ENCODE measurements at regions not wholly inside any gene's neighbourhood (a gene's known extent, or its start where the extent isn't known, plus 50 kb on each side); places are given as distances from the start of the nearest gene placed in this dataset.
"Not testable (repeated sequence)": the region's sequence is repeated elsewhere in the genome, so short reads cannot be mapped to it uniquely, and the experiment has no call there.

GRCh38 chr20:12086359-12086758 lies 168.7 kb downstream of the BTBD3 start:
- no peaks in the 10 kb centered on the region for H4K20me1 ChIP-seq (ENCODE audit: insufficient read depth, low read length)
- H3K4me2 ChIP-seq (ENCODE audit: low read length): no peak overlapping the region
- no peak for TF ChIP-seq EZH2 (IDR thresholded peaks at IDR 0.05; ENCODE audit: borderline replicate concordance, low read length)
- TF ChIP-seq, protein P1, sequence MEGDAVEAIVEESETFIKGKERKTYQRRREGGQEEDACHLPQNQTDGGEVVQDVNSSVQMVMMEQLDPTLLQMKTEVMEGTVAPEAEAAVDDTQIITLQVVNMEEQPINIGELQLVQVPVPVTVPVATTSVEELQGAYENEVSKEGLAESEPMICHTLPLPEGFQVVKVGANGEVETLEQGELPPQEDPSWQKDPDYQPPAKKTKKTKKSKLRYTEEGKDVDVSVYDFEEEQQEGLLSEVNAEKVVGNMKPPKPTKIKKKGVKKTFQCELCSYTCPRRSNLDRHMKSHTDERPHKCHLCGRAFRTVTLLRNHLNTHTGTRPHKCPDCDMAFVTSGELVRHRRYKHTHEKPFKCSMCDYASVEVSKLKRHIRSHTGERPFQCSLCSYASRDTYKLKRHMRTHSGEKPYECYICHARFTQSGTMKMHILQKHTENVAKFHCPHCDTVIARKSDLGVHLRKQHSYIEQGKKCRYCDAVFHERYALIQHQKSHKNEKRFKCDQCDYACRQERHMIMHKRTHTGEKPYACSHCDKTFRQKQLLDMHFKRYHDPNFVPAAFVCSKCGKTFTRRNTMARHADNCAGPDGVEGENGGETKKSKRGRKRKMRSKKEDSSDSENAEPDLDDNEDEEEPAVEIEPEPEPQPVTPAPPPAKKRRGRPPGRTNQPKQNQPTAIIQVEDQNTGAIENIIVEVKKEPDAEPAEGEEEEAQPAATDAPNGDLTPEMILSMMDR (IDR thresholded peaks at IDR 0.05; ENCODE audit: low read length): no peak
- H3K4me3 ChIP-seq (ENCODE audit: low read depth, low read length, poor library complexity, severe bottlenecking): no peak overlapping the region
- no peak overlapping the region for H2AFZ ChIP-seq (ENCODE audit: low read length)
- H3K9me3 ChIP-seq (ENCODE audit: low read length): no peaks in the 10 kb centered on the region
- H3K27me3 ChIP-seq (ENCODE audit: insufficient read depth, low read length): no peaks in the 10 kb centered on the region
- H3F3A ChIP-seq (ENCODE audit: insufficient read depth, low read length): no peaks in the 10 kb centered on the region
- no peak overlapping the region for H3K9ac ChIP-seq (ENCODE audit: low read length)
- H3K79me2 ChIP-seq (ENCODE audit: insufficient read depth, low read length): no peaks in the 10 kb centered on the region
- H3K4me1 ChIP-seq (ENCODE audit: insufficient read depth, low read length, severe bottlenecking): no peaks in the 10 kb centered on the region
- no peaks in the 10 kb centered on the region for H3K36me3 ChIP-seq (ENCODE audit: insufficient read depth, low read length)
- no peaks in the 10 kb centered on the region for H3K9me2 ChIP-seq (ENCODE audit: low read depth, low read length)
- no peak overlapping the region for H3K27ac ChIP-seq (ENCODE audit: low read depth, low read length, poor library complexity, severe bottlenecking)

DNA sequence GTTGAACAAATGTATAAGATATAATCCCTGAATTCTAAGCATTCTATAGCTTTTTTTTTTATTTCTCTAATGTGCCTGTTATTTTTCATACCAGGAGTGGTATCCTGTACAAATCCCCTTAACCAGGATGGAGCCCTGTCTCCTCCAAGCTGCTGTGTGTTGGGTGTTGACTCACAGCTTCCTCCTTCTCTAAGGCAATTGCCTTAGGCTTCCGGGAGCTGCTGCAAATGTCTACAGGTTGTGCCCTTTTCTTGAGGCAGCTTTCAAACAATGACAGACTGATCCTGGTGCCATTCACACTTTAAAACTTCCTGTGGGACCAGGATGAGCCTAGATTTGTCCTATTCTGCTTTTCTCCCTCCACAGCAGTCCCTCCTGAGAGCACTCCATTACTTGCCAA lies 173.2 kb downstream of the BTBD3 start:
- no peaks in the 10 kb centered on the region for H3K4me1 ChIP-seq (ENCODE audit: insufficient read depth, low read length, severe bottlenecking)
- no peak overlapping the region for H3K4me2 ChIP-seq (ENCODE audit: low read length)
- H3K9ac ChIP-seq (ENCODE audit: low read length): no peak overlapping the region
- H3K9me3 ChIP-seq (ENCODE audit: low read length): no peaks in the 10 kb centered on the region
- TF ChIP-seq, protein P1 (IDR thresholded peaks at IDR 0.05; ENCODE audit: low read length): no peak
- no peak for TF ChIP-seq EZH2 (IDR thresholded peaks at IDR 0.05; ENCODE audit: borderline replicate concordance, low read length)
- no peak overlapping the region for H3K27ac ChIP-seq (ENCODE audit: low read depth, low read length, poor library complexity, severe bottlenecking)
- no peak overlapping the region for H3K4me3 ChIP-seq (ENCODE audit: low read depth, low read length, poor library complexity, severe bottlenecking)
- H3F3A ChIP-seq (ENCODE audit: insufficient read depth, low read length): no peaks in the 10 kb centered on the region
- H3K79me2 ChIP-seq (ENCODE audit: insufficient read depth, low read length): no peaks in the 10 kb centered on the region
- no peaks in the 10 kb centered on the region for H4K20me1 ChIP-seq (ENCODE audit: insufficient read depth, low read length)
- H3K9me2 ChIP-seq (ENCODE audit: low read depth, low read length): no peaks in the 10 kb centered on the region
- H2AFZ ChIP-seq (ENCODE audit: low read length): no peak overlapping the region
- no peaks in the 10 kb centered on the region for H3K27me3 ChIP-seq (ENCODE audit: insufficient read depth, low read length)
- H3K36me3 ChIP-seq (ENCODE audit: insufficient read depth, low read length): no peaks in the 10 kb centered on the region

- no peaks in the 10 kb centered on the region for H3K9me3 ChIP-seq (ENCODE audit: low read length)
- H3K4me2 ChIP-seq (ENCODE audit: low read length): no peak overlapping the region
- no peak for TF ChIP-seq EZH2 (IDR thresholded peaks at IDR 0.05; ENCODE audit: borderline replicate concordance, low read length)
- TF ChIP-seq, protein P1 (IDR thresholded peaks at IDR 0.05; ENCODE audit: low read length): no peak
- no peaks in the 10 kb centered on the region for H3K79me2 ChIP-seq (ENCODE audit: insufficient read depth, low read length)
- H3K27me3 ChIP-seq (ENCODE audit: insufficient read depth, low read length): no peaks in the 10 kb centered on the region
- H2AFZ ChIP-seq (ENCODE audit: low read length): no peak overlapping the region
- no peaks in the 10 kb centered on the region for H3K36me3 ChIP-seq (ENCODE audit: insufficient read depth, low read length)
- no peak overlapping the region for H3K27ac ChIP-seq (ENCODE audit: low read depth, low read length, poor library complexity, severe bottlenecking)
- no peaks in the 10 kb centered on the region for H4K20me1 ChIP-seq (ENCODE audit: insufficient read depth, low read length)
- H3K9me2 ChIP-seq (ENCODE audit: low read depth, low read length): no peaks in the 10 kb centered on the region
- no peak overlapping the region for H3K4me3 ChIP-seq (ENCODE audit: low read depth, low read length, poor library complexity, severe bottlenecking)
- H3K9ac ChIP-seq (ENCODE audit: low read length): no peak overlapping the region
- no peaks in the 10 kb centered on the region for H3K4me1 ChIP-seq (ENCODE audit: insufficient read depth, low read length, severe bottlenecking)
- no peaks in the 10 kb centered on the region for H3F3A ChIP-seq (ENCODE audit: insufficient read depth, low read length)
These were observed 175.5 kb downstream of the BTBD3 start for GRCh38 chr20:12093057-12093796.

GRCh38 chr20:12093797-12094190 lies 176.1 kb downstream of the BTBD3 start:
- not testable (repeated sequence) for H4K20me1 ChIP-seq (ENCODE audit: insufficient read depth, low read length); H3K9ac ChIP-seq (ENCODE audit: low read length)

More at GRCh38 chr20:12093797-12094190, 176.1 kb downstream of the BTBD3 start:
- not testable (repeated sequence) for H3K27ac ChIP-seq (ENCODE audit: low read depth, low read length, poor library complexity, severe bottlenecking); H3K9me3 ChIP-seq (ENCODE audit: low read length); H3K4me1 ChIP-seq (ENCODE audit: insufficient read depth, low read length, severe bottlenecking); H3F3A ChIP-seq (ENCODE audit: insufficient read depth, low read length); H3K79me2 ChIP-seq (ENCODE audit: insufficient read depth, low read length); H3K36me3 ChIP-seq (ENCODE audit: insufficient read depth, low read length); H3K27me3 ChIP-seq (ENCODE audit: insufficient read depth, low read length); H3K4me3 ChIP-seq (ENCODE audit: low read depth, low read length, poor library complexity, severe bottlenecking); H2AFZ ChIP-seq (ENCODE audit: low read length); H3K4me2 ChIP-seq (ENCODE audit: low read length); H3K9me2 ChIP-seq (ENCODE audit: low read depth, low read length)
